Activated naive CD4-positive, alpha-beta T cell treated with anti-CD3 and anti-CD28 coated beads, Interleukin-2, amount 10 ng/mL, durations not matched to agents 7 days and 5 days (primary cell): ENCODE measurements at regions not wholly inside any gene's neighbourhood (a gene's known extent, or its start where the extent isn't known, plus 50 kb on each side); places are given as distances from the start of the nearest gene placed in this dataset.

ENCODE experiments used
- CTCF ChIA-PET: fragments of 350-600 bp; sonication (Branson Sonifier 250); formaldehyde crosslinking; loops from one replicate; lab custom pipeline; 2021; ENCODE audit warnings: antibody characterized with exemption; lab: Charles Lee
- DNase-seq: peaks from one replicate; pipeline ENCODE4 v3.0.0-alpha.2; 2020
- H3K27ac Mint-ChIP-seq: one replicate; pipeline ENCODE4 v1.8.0; 2021; ENCODE audit warnings: mild to moderate bottlenecking, moderate library complexity, mixed read lengths
- H3K27me3 Mint-ChIP-seq: one replicate; pipeline ENCODE4 v1.8.0; 2021; ENCODE audit warnings: mild to moderate bottlenecking, mixed read lengths
- H3K36me3 Mint-ChIP-seq: one replicate; pipeline ENCODE4 v1.8.0; 2021; ENCODE audit warnings: mixed read lengths
- H3K4me1 Mint-ChIP-seq: one replicate; pipeline ENCODE4 v1.8.0; 2021; ENCODE audit warnings: mixed read lengths
- H3K4me3 Mint-ChIP-seq: one replicate; pipeline ENCODE4 v1.8.0; 2021; ENCODE audit warnings: mild to moderate bottlenecking, moderate library complexity, mixed read lengths
- H3K9me3 Mint-ChIP-seq: one replicate; pipeline ENCODE4 v1.8.0; 2021; ENCODE audit warnings: mixed read lengths

DNA sequence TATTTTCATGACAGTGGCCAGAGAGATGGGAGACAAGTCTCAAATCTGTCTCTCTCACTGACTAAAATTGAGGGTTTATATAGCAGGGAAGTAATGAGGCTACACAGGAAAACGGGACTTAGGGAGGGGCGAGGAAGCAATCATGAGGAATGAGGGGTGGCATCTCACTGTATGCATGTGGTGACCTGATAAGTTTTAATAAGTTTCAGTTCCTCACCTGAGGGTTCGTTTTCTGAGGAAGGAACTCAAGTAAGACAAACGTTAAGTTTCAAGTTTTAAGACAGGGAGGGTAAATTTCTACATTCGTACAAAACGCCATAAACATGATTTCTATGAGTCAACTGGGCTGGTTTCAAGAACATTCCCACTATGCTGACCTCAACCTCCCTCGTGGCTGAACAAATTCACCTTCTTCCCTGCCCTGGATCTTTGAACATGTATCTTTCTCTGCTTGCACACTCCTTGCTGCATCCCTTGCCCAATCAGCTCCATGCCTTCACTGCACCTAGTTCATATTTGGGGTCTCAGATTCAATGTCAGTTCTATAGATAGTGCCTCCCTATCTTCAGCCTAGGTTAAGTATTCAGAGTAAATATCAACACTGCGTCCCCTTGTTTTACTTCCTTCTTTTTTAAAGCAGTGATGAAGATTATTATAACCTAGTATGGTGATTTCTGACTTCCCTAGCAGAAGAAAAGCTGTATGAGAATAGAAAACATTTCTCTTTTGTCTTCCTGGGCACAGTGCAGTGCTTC, 53.3 kb upstream of the CNTNAP5 start:
- H3K27ac Mint-ChIP-seq, result no peak overlapping the region
- DNase-seq, result no peak
- no peaks in the 10 kb centered on the region for H3K27me3 Mint-ChIP-seq
- CTCF ChIA-PET, result no interaction called here
- H3K4me1 Mint-ChIP-seq, result no peaks in the 10 kb centered on the region
- peaks cover 6% of the 10 kb centered on the region for H3K9me3 Mint-ChIP-seq
- no peaks in the 10 kb centered on the region for H3K36me3 Mint-ChIP-seq
- H3K4me3 Mint-ChIP-seq, result no peak overlapping the region
